ENCODE measurements at regions not wholly inside any gene's neighbourhood (a gene's known extent, or its start where the extent isn't known, plus 50 kb on each side); places are given as distances from the start of the nearest gene placed in this dataset.

DNA sequence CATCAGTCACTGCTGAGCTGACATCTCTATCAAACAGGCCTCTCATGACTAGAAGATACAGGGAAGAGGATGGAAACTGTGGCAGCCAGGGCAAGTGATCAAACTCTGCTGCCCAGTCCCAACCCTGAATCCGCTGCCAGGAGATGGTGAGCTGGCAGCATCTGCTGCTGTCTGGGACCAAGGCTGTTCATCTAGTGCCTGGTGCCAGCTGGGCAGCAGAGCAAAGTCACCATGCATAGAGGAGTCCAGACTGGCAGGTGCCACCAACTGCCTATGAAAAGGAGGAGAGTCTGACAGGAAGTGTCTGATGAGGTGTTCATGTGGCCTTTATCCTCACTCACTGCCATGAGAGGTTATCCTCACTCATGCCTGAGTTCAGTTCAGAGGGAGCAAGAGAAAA, 518.9 kb downstream of the MID1IP1 start:
- no peak for DNase-seq
- intact Hi-C loops (cut with micrococcal nuclease): no loop called here
- Mint-ChIP-seq H3K4me3 (no peak overlapping the region), H3K9me3 (peaks cover 0 to 6% (median 0%) of the 10 kb centered on the region in 8 donors), H3K36me3 (no peaks in the 10 kb centered on the region), H3K4me1 (peaks cover 5 to 27% (median 16%) of the 10 kb centered on the region in 4 donors), H3K27ac (peak overlapping the region in 1 of 7 donors; percentile 13), H3K27me3 (no peaks in the 10 kb centered on the region)
- peaks cover 24% of the 10 kb centered on the region for H3K4me1 ChIP-seq (ENCODE audit: insufficient read depth, low read length)
- POLR2A ChIA-PET (ENCODE audit: partially characterized antibody): no interaction called here
- H3K36me3 ChIP-seq (ENCODE audit: insufficient read depth, low read length): no peaks in the 10 kb centered on the region
- CTCF ChIA-PET (ENCODE audit: partially characterized antibody): no interaction called here
- H3K9me3 ChIP-seq (ENCODE audit: control insufficient read depth in 1 of 2, low read length in 2 of 2): no peaks in the 10 kb centered on the region
- H3K4me3 ChIP-seq (ENCODE audit: low read length in 2 of 2): no peak overlapping the region
- no peaks in the 10 kb centered on the region for H3K27me3 ChIP-seq (ENCODE audit: insufficient read depth, low read length)
- no peak overlapping the region for H3K27ac ChIP-seq (ENCODE audit: low read depth, low read length)

- Mint-ChIP-seq H3K4me3 (no peak overlapping the region), H3K9me3 (peaks cover 0 to 3% (median 0%) of the 10 kb centered on the region in 8 donors), H3K27me3 (no peaks in the 10 kb centered on the region), H3K4me1 (peaks cover 7 to 26% (median 21%) of the 10 kb centered on the region in 4 donors), H3K36me3 (no peaks in the 10 kb centered on the region), H3K27ac (no peak overlapping the region)
- Histone ChIP-seq H3K4me3 (ENCODE audit: low read length in 2 of 2) (no peak overlapping the region), H3K4me1 (ENCODE audit: insufficient read depth, low read length) (peaks cover 28% of the 10 kb centered on the region), H3K9me3 (ENCODE audit: control insufficient read depth in 1 of 2, low read length in 2 of 2) (no peaks in the 10 kb centered on the region), H3K27me3 (ENCODE audit: insufficient read depth, low read length) (no peaks in the 10 kb centered on the region), H3K36me3 (ENCODE audit: insufficient read depth, low read length) (no peaks in the 10 kb centered on the region), H3K27ac (ENCODE audit: low read depth, low read length) (no peak overlapping the region)
- POLR2A ChIA-PET (ENCODE audit: partially characterized antibody): interaction anchor here (0.8 kb wide), 1 partner anchor 11 kb away, joined by 6 read pairs; no protein-coding TSS in a partner anchor
- no peak for DNase-seq
- CTCF ChIA-PET (ENCODE audit: partially characterized antibody): interaction anchor here (0.8 to 1.2 kb wide), 2 partner anchors 12 to 15 kb away, joined by 3 read pairs; no protein-coding TSS in a partner anchor
- intact Hi-C loops (cut with micrococcal nuclease): no loop called here
Measured at GRCh38 chrX:39322496-39322895, 521.2 kb downstream of the MID1IP1 start.

- peaks cover 28% of the 10 kb centered on the region for H3K4me1 ChIP-seq (ENCODE audit: insufficient read depth, low read length)
- ChIA-PET POLR2A (ENCODE audit: partially characterized antibody) (no interaction called here), CTCF (ENCODE audit: partially characterized antibody) (interaction anchor here (0.6 to 1.0 kb wide), 2 partner anchors 42 to 60 kb away, joined by 3 read pairs; no protein-coding TSS in a partner anchor)
- Mint-ChIP-seq H3K27me3 (no peaks in the 10 kb centered on the region), H3K36me3 (no peaks in the 10 kb centered on the region), H3K4me1 (peaks cover 8 to 30% (median 27%) of the 10 kb centered on the region in 4 donors), H3K9me3 (peaks cover 0 to 3% (median 0%) of the 10 kb centered on the region in 8 donors), H3K27ac (no peak overlapping the region), H3K4me3 (peak overlapping the region in 1 of 8 donors; percentile 38)
- no peaks in the 10 kb centered on the region for H3K27me3 ChIP-seq (ENCODE audit: insufficient read depth, low read length)
- H3K27ac ChIP-seq (ENCODE audit: low read depth, low read length): no peak overlapping the region
- H3K9me3 ChIP-seq (ENCODE audit: control insufficient read depth in 1 of 2, low read length in 2 of 2): no peaks in the 10 kb centered on the region
- no peaks in the 10 kb centered on the region for H3K36me3 ChIP-seq (ENCODE audit: insufficient read depth, low read length)
- intact Hi-C loops (cut with micrococcal nuclease): no loop called here
- no peak for DNase-seq
- no peak overlapping the region for H3K4me3 ChIP-seq (ENCODE audit: low read length in 2 of 2)
Measured at GRCh38 chrX:39324233-39324930, 523.1 kb downstream of the MID1IP1 start.

GRCh38 chrX:39327255-39327654, 526.0 kb downstream of the MID1IP1 start:
- no peaks in the 10 kb centered on the region for H3K36me3 ChIP-seq (ENCODE audit: insufficient read depth, low read length)
- intact Hi-C loops (cut with micrococcal nuclease): no loop called here
- POLR2A ChIA-PET (ENCODE audit: partially characterized antibody): interaction anchor here (0.6 to 1.8 kb wide), 4 partner anchors 9 to 83 kb away, joined by 3 to 8 read pairs (median 5); no protein-coding TSS in a partner anchor
- no peaks in the 10 kb centered on the region for H3K36me3 Mint-ChIP-seq
- no peaks in the 10 kb centered on the region for H3K9me3 ChIP-seq (ENCODE audit: control insufficient read depth in 1 of 2, low read length in 2 of 2)
- DNase-seq: peak in 3 of 5 donors; percentile 22 to 62 (median 28)
- H3K4me1 Mint-ChIP-seq: peaks cover 10 to 44% (median 33%) of the 10 kb centered on the region in 4 donors
- H3K27me3 ChIP-seq (ENCODE audit: insufficient read depth, low read length): no peaks in the 10 kb centered on the region
- H3K4me3 ChIP-seq (ENCODE audit: low read length in 2 of 2): no peak overlapping the region
- H3K4me1 ChIP-seq (ENCODE audit: insufficient read depth, low read length): peaks cover 24% of the 10 kb centered on the region
- H3K4me3 Mint-ChIP-seq: peak overlapping the region; percentile 44 to 74 (median 64)
- peak overlapping the region in 6 of 7 donors; percentile 13 to 88 (median 60) for H3K27ac Mint-ChIP-seq
- CTCF ChIA-PET (ENCODE audit: partially characterized antibody): interaction anchor here (1.0 to 1.6 kb wide), 4 partner anchors 9 to 118 kb away, joined by 3 to 4 read pairs (median 4); no protein-coding TSS in a partner anchor
- peaks cover 0 to 3% (median 0%) of the 10 kb centered on the region in 8 donors for H3K9me3 Mint-ChIP-seq
- no peak overlapping the region for H3K27ac ChIP-seq (ENCODE audit: low read depth, low read length)
- H3K27me3 Mint-ChIP-seq: no peaks in the 10 kb centered on the region

DNA sequence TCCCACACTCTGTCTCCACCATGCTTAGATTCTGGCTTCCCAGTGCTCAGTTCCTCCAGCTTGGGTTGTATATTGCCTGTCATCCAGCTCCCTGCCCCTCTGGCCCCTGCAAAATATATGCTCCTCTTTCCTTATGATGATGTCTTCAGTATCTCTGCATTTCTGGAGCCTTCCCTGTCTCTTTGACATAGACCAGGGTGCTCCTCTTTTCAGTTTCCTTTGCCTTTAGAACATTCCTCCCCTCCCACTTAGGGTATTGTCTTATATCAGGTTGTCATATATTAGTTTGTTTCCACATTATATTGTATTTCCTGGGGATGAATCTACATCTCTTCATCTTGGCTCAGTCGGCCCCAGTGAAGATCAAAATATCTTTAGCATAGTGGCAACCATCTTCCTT, 526.4 kb downstream of the MID1IP1 start:
- Histone ChIP-seq H3K36me3 (ENCODE audit: insufficient read depth, low read length) (no peaks in the 10 kb centered on the region), H3K9me3 (ENCODE audit: control insufficient read depth in 1 of 2, low read length in 2 of 2) (no peaks in the 10 kb centered on the region), H3K27me3 (ENCODE audit: insufficient read depth, low read length) (no peaks in the 10 kb centered on the region), H3K27ac (ENCODE audit: low read depth, low read length) (no peak overlapping the region), H3K4me1 (ENCODE audit: insufficient read depth, low read length) (peaks cover 24% of the 10 kb centered on the region), H3K4me3 (ENCODE audit: low read length in 2 of 2) (no peak overlapping the region)
- intact Hi-C loops (cut with micrococcal nuclease): no loop called here
- H3K27ac Mint-ChIP-seq: peak overlapping the region in 3 of 7 donors; percentile 28 to 84 (median 53)
- H3K4me1 Mint-ChIP-seq: peaks cover 13 to 46% (median 35%) of the 10 kb centered on the region in 4 donors
- ChIA-PET CTCF (ENCODE audit: partially characterized antibody) (interaction anchor here (0.7 to 1.6 kb wide), 5 partner anchors 9 to 117 kb away, joined by 3 to 4 read pairs (median 3); no protein-coding TSS in a partner anchor), POLR2A (ENCODE audit: partially characterized antibody) (interaction anchor here (1.1 to 1.8 kb wide), 3 partner anchors 8 to 21 kb away, joined by 3 to 8 read pairs (median 6); no protein-coding TSS in a partner anchor)
- no peaks in the 10 kb centered on the region for H3K27me3 Mint-ChIP-seq
- H3K36me3 Mint-ChIP-seq: no peaks in the 10 kb centered on the region
- DNase-seq: no peak
- peaks cover 0 to 3% (median 0%) of the 10 kb centered on the region in 8 donors for H3K9me3 Mint-ChIP-seq
- H3K4me3 Mint-ChIP-seq: peak overlapping the region in 6 of 8 donors; percentile 28 to 73 (median 64)

DNA sequence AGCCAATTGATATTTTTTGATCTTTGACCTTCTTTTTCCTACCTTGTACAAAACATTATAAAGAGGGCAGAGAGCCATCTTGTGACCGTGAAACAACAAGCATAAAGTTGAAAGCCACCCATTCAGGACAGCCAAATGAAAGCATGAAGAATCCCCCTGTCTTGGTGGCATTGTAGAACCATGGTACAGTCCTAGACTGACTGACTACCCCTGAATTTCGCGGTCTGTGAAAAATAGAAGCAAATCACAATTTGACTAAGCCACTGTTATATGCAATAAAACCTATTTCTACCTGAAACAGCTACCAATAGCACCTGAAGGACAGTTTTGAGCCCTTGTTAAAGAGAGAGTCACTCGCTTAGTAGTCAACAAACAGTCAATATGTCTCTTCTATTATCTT, 527.4 kb downstream of the MID1IP1 start:
- ChIA-PET CTCF (ENCODE audit: partially characterized antibody) (interaction anchor here (0.7 to 1.6 kb wide), 2 partner anchors 8 to 10 kb away, joined by 3 read pairs; no protein-coding TSS in a partner anchor), POLR2A (ENCODE audit: partially characterized antibody) (interaction anchor here (1.8 kb wide), 1 partner anchor 7 kb away, joined by 8 read pairs; no protein-coding TSS in a partner anchor)
- Mint-ChIP-seq H3K36me3 (no peaks in the 10 kb centered on the region), H3K27ac (peak overlapping the region in 2 of 7 donors; percentile 32 to 38), H3K9me3 (no peaks in the 10 kb centered on the region), H3K4me1 (peaks cover 13 to 46% (median 36%) of the 10 kb centered on the region in 4 donors), H3K4me3 (no peak overlapping the region), H3K27me3 (no peaks in the 10 kb centered on the region)
- H3K27ac ChIP-seq (ENCODE audit: low read depth, low read length): no peak overlapping the region
- intact Hi-C loops (cut with micrococcal nuclease): no loop called here
- no peak overlapping the region for H3K4me3 ChIP-seq (ENCODE audit: low read length in 2 of 2)
- no peaks in the 10 kb centered on the region for H3K9me3 ChIP-seq (ENCODE audit: control insufficient read depth in 1 of 2, low read length in 2 of 2)
- no peaks in the 10 kb centered on the region for H3K36me3 ChIP-seq (ENCODE audit: insufficient read depth, low read length)
- peaks cover 24% of the 10 kb centered on the region for H3K4me1 ChIP-seq (ENCODE audit: insufficient read depth, low read length)
- H3K27me3 ChIP-seq (ENCODE audit: insufficient read depth, low read length): no peaks in the 10 kb centered on the region
- no peak for DNase-seq

- peaks cover 22 to 58% (median 47%) of the 10 kb centered on the region in 4 donors for H3K4me1 Mint-ChIP-seq
- H3K9me3 Mint-ChIP-seq: no peaks in the 10 kb centered on the region
- intact Hi-C loops (cut with micrococcal nuclease): loop anchor here (10.0 kb wide), 2 partner anchors 66 to 114 kb away; no protein-coding TSS in a partner anchor
- Histone ChIP-seq H3K27ac (ENCODE audit: low read depth, low read length) (no peak overlapping the region), H3K4me1 (ENCODE audit: insufficient read depth, low read length) (peaks cover 37% of the 10 kb centered on the region), H3K4me3 (ENCODE audit: low read length in 2 of 2) (no peak overlapping the region), H3K36me3 (ENCODE audit: insufficient read depth, low read length) (no peaks in the 10 kb centered on the region), H3K27me3 (ENCODE audit: insufficient read depth, low read length) (no peaks in the 10 kb centered on the region), H3K9me3 (ENCODE audit: control insufficient read depth in 1 of 2, low read length in 2 of 2) (no peaks in the 10 kb centered on the region)
- H3K27ac Mint-ChIP-seq: peak overlapping the region in 1 of 7 donors; percentile 14
- CTCF ChIA-PET (ENCODE audit: partially characterized antibody): no interaction called here
- H3K36me3 Mint-ChIP-seq: no peaks in the 10 kb centered on the region
- no peak for DNase-seq
- no peaks in the 10 kb centered on the region for H3K27me3 Mint-ChIP-seq
- POLR2A ChIA-PET (ENCODE audit: partially characterized antibody): no interaction called here
- no peak overlapping the region for H3K4me3 Mint-ChIP-seq
Measured at GRCh38 chrX:39331082-39331704, 529.9 kb downstream of the MID1IP1 start.

Measured in CD4-positive, alpha-beta memory T cell (primary cell).